GM23338 (cell line): ENCODE measurements at regions not wholly inside any gene's neighbourhood (a gene's known extent, or its start where the extent isn't known, plus 50 kb on each side); places are given as distances from the start of the nearest gene placed in this dataset.
"Not testable (repeated sequence)": the region's sequence is repeated elsewhere in the genome, so short reads cannot be mapped to it uniquely, and the experiment has no call there.

Source experiments
- ATAC-seq: fragments of 200-7000 bp; cut with Tn5 transposase; 3 replicates; pipeline ENCODE4 v1.9.1; 2020
- DNase-seq: peaks from one replicate; pipeline ENCODE4 v3.0.0-alpha.2; 2015; ENCODE audit warnings: low spot score
- H2AFZ ChIP-seq: fragments of 200-600 bp; sonication (generic); 2 replicates; pipeline ENCODE4 v1.8.0; 2016; ENCODE audit warnings: antibody characterized with exemption, mild to moderate bottlenecking, moderate library complexity
- H3F3A ChIP-seq: fragments of 200-600 bp; sonication (generic); replicated peaks from 2 replicates; pipeline ENCODE4 v1.8.0; 2017; ENCODE audit warnings: antibody characterized with exemption, mixed run types, low read depth
- H3K27ac ChIP-seq: fragments of 200-600 bp; sonication (generic); 2 replicates; pipeline ENCODE4 v1.6.1; 2016; ENCODE audit warnings: low read depth
- H3K27me3 ChIP-seq: fragments of 200-600 bp; sonication (generic); 2 replicates; pipeline ENCODE4 v1.8.0; 2016; ENCODE audit warnings: mild to moderate bottlenecking, mixed run types, moderate library complexity; ENCODE audit not compliant: insufficient read depth
- H3K36me3 ChIP-seq: fragments of 200-600 bp; sonication (generic); 2 replicates; pipeline ENCODE4 v1.8.0; 2016; ENCODE audit warnings: mild to moderate bottlenecking; ENCODE audit not compliant: insufficient read depth
- H3K4me1 ChIP-seq: fragments of 200-600 bp; sonication (generic); 2 replicates; pipeline ENCODE4 v1.8.0; 2016; ENCODE audit warnings: mild to moderate bottlenecking, moderate library complexity; ENCODE audit not compliant: insufficient read depth
- H3K4me2 ChIP-seq: fragments of 200-600 bp; sonication (generic); 2 replicates; pipeline ENCODE4 v1.7.1; 2017; ENCODE audit warnings: mixed run types
- H3K4me3 ChIP-seq: fragments of 200-600 bp; sonication (generic); 2 replicates; pipeline ENCODE4 v1.6.1; 2016; ENCODE audit warnings: mixed run types
- H3K79me2 ChIP-seq: fragments of 200-600 bp; sonication (generic); replicated peaks from 2 replicates; pipeline ENCODE4 v1.8.0; 2017; ENCODE audit warnings: mild to moderate bottlenecking; ENCODE audit not compliant: insufficient read depth
- H3K9me2 ChIP-seq: fragments of 200-600 bp; sonication (generic); 2 replicates; pipeline ENCODE4 v1.8.0; 2017; ENCODE audit not compliant: insufficient read depth
- H4K20me1 ChIP-seq: fragments of 200-600 bp; sonication (generic); replicated peaks from 2 replicates; pipeline ENCODE4 v1.8.0; 2017; ENCODE audit warnings: mild to moderate bottlenecking; ENCODE audit not compliant: insufficient read depth
- H3K27ac Mint-ChIP-seq: 2 replicates; pipeline ENCODE4 v1.8.0; 2020; ENCODE audit warnings: inconsistent platforms, mild to moderate bottlenecking, moderate library complexity, mixed read lengths
- H3K27me3 Mint-ChIP-seq: 3 replicates; pipeline ENCODE4 v1.8.0; 2022; ENCODE audit warnings: low read depth, mild to moderate bottlenecking, moderate library complexity, mixed read lengths, inconsistent platforms; ENCODE audit not compliant: insufficient read depth, poor library complexity
- H3K36me3 Mint-ChIP-seq: 3 replicates; pipeline ENCODE4 v1.8.0; 2021; ENCODE audit warnings: low read depth, mild to moderate bottlenecking, inconsistent platforms, moderate library complexity, mixed read lengths
- H3K4me1 Mint-ChIP-seq: 3 replicates; pipeline ENCODE4 v1.8.0; 2020; ENCODE audit warnings: mild to moderate bottlenecking, inconsistent platforms, mixed read lengths
- H3K4me3 Mint-ChIP-seq: 3 replicates; pipeline ENCODE4 v1.8.0; 2021; ENCODE audit warnings: moderate library complexity, mild to moderate bottlenecking, inconsistent platforms, mixed read lengths
- H3K9me3 Mint-ChIP-seq: 3 replicates; pipeline ENCODE4 v1.8.0; 2020; ENCODE audit warnings: moderate library complexity, mild to moderate bottlenecking, inconsistent platforms, mixed read lengths
- CREB1 ChIP-seq: fragments of 250-450 bp; sonication (Bioruptor Pico); IDR thresholded peaks from 2 replicates; pipeline ENCODE4 v1.5.0; 2020; ENCODE audit warnings: low read depth, mild to moderate bottlenecking, moderate library complexity
- EZH2phosphoT487 ChIP-seq: fragments of 200-600 bp; sonication (generic); IDR thresholded peaks from one replicate; pipeline ENCODE4 v1.8.1; 2018; ENCODE audit warnings: antibody characterized with exemption; ENCODE audit not compliant: unreplicated experiment
- JUNB ChIP-seq: IDR thresholded peaks from one replicate; pipeline ENCODE4 v1.6.1; 2016; ENCODE audit warnings: antibody characterized with exemption; ENCODE audit not compliant: unreplicated experiment
- NANOG ChIP-seq: IDR thresholded peaks from 2 replicates; pipeline ENCODE4 v1.6.1; 2016; ENCODE audit warnings: antibody characterized with exemption, borderline replicate concordance
- REST ChIP-seq: IDR thresholded peaks from one replicate; pipeline ENCODE4 v1.6.1; 2018; ENCODE audit warnings: antibody characterized with exemption; ENCODE audit not compliant: unreplicated experiment
- TF ChIP-seq, protein P1 (sequence below): fragments of 250-450 bp; sonication (Bioruptor Pico); IDR thresholded peaks from 2 replicates; pipeline ENCODE4 v1.5.0; 2020; ENCODE audit warnings: mild to moderate bottlenecking, moderate library complexity
- TF ChIP-seq, protein P2 (sequence below), 2 experiments: fragments of 200-600 bp in 1 of 2; sonication (generic) in 1 of 2; conservative IDR thresholded peaks; 2 replicates each; pipeline versions ENCODE4 v1.5.1 to v1.6.1; 2016 to 2017; ENCODE audit warnings: antibody characterized with exemption in 2 of 2, low read depth in 2 of 2, mild to moderate bottlenecking in 2 of 2, moderate library complexity in 1 of 2

GRCh38 chr5:82436291-82436690 is 158.1 kb upstream of the RPS23 start (continued):
- TF ChIP-seq, protein P1, sequence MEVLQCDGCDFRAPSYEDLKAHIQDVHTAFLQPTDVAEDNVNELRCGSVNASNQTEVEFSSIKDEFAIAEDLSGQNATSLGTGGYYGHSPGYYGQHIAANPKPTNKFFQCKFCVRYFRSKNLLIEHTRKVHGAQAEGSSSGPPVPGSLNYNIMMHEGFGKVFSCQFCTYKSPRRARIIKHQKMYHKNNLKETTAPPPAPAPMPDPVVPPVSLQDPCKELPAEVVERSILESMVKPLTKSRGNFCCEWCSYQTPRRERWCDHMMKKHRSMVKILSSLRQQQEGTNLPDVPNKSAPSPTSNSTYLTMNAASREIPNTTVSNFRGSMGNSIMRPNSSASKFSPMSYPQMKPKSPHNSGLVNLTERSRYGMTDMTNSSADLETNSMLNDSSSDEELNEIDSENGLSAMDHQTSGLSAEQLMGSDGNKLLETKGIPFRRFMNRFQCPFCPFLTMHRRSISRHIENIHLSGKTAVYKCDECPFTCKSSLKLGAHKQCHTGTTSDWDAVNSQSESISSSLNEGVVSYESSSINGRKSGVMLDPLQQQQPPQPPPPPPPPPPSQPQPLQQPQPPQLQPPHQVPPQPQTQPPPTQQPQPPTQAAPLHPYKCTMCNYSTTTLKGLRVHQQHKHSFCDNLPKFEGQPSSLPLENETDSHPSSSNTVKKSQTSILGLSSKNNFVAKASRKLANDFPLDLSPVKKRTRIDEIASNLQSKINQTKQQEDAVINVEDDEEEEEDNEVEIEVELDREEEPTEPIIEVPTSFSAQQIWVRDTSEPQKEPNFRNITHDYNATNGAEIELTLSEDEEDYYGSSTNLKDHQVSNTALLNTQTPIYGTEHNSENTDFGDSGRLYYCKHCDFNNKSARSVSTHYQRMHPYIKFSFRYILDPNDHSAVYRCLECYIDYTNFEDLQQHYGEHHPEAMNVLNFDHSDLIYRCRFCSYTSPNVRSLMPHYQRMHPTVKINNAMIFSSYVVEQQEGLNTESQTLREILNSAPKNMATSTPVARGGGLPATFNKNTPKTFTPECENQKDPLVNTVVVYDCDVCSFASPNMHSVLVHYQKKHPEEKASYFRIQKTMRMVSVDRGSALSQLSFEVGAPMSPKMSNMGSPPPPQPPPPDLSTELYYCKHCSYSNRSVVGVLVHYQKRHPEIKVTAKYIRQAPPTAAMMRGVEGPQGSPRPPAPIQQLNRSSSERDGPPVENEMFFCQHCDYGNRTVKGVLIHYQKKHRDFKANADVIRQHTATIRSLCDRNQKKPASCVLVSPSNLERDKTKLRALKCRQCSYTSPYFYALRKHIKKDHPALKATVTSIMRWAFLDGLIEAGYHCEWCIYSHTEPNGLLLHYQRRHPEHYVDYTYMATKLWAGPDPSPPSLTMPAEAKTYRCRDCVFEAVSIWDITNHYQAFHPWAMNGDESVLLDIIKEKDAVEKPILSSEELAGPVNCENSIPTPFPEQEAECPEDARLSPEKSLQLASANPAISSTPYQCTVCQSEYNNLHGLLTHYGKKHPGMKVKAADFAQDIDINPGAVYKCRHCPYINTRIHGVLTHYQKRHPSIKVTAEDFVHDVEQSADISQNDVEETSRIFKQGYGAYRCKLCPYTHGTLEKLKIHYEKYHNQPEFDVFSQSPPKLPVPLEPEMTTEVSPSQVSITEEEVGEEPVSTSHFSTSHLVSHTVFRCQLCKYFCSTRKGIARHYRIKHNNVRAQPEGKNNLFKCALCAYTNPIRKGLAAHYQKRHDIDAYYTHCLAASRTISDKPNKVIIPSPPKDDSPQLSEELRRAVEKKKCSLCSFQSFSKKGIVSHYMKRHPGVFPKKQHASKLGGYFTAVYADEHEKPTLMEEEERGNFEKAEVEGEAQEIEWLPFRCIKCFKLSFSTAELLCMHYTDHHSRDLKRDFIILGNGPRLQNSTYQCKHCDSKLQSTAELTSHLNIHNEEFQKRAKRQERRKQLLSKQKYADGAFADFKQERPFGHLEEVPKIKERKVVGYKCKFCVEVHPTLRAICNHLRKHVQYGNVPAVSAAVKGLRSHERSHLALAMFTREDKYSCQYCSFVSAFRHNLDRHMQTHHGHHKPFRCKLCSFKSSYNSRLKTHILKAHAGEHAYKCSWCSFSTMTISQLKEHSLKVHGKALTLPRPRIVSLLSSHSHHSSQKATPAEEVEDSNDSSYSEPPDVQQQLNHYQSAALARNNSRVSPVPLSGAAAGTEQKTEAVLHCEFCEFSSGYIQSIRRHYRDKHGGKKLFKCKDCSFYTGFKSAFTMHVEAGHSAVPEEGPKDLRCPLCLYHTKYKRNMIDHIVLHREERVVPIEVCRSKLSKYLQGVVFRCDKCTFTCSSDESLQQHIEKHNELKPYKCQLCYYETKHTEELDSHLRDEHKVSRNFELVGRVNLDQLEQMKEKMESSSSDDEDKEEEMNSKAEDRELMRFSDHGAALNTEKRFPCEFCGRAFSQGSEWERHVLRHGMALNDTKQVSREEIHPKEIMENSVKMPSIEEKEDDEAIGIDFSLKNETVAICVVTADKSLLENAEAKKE (CRISPR knock-in tag): no peak
- TF ChIP-seq JUNB: no peak
- TF ChIP-seq EZH2phosphoT487: no peak
- TF ChIP-seq, protein P2, sequence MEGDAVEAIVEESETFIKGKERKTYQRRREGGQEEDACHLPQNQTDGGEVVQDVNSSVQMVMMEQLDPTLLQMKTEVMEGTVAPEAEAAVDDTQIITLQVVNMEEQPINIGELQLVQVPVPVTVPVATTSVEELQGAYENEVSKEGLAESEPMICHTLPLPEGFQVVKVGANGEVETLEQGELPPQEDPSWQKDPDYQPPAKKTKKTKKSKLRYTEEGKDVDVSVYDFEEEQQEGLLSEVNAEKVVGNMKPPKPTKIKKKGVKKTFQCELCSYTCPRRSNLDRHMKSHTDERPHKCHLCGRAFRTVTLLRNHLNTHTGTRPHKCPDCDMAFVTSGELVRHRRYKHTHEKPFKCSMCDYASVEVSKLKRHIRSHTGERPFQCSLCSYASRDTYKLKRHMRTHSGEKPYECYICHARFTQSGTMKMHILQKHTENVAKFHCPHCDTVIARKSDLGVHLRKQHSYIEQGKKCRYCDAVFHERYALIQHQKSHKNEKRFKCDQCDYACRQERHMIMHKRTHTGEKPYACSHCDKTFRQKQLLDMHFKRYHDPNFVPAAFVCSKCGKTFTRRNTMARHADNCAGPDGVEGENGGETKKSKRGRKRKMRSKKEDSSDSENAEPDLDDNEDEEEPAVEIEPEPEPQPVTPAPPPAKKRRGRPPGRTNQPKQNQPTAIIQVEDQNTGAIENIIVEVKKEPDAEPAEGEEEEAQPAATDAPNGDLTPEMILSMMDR (conservative IDR thresholded peaks at IDR 0.05; ENCODE audit: low read depth in 2 of 2): no peak
- no peak for TF ChIP-seq REST
- no peak for TF ChIP-seq CREB1 (CRISPR knock-in tag)
- no peak for TF ChIP-seq NANOG

DNA sequence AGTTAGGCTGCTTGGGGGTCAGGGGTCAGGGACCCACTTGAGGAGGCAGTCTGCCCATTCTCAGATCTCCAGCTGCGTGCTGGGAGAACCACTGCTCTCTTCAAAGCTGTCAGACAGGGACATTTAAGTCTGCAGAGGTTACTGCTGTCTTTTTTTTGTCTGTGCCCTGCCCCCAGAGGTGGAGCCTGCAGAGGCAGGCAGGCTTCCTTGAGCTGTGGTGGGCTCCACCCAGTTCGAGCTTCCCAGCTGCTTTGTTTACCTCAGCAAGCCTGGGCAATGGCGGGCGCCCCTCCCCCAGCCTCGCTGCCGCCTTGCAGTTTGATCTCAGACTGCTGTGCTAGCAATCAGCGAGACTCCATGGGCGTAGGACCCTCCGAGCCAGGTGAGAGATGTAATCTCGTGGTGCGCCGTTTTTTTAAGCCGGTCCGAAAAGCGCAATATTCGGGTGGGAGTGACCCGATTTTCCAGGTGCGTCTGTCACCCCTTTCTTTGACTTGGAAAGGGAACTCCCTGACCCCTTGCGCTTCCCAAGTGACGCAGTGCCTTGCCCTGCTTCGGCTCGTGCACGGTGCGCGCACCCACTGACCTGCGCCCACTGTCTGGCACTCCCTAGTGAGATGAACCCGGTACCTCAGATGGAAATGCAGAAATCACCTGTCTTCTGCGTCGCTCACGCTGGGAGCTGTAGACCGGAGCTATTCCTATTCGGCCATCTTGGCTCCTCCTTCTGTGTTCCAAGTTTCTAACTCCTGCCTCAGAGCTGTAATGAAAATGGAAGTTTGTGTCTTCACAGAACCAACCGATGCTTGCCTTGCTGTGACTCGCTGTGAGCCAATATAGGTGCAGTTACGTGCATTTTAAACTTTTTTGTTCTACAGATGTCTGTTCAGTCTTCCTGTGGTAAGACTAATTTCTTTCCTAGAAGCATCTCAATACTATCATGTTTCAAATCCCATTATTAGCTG is 156.8 kb upstream of the RPS23 start:
- H3K27me3 Mint-ChIP-seq, H4K20me1 ChIP-seq, H3K27ac ChIP-seq, H3K36me3 ChIP-seq, H3K79me2 ChIP-seq, H3K27me3 ChIP-seq, H3K4me1 ChIP-seq, H3K9me2 ChIP-seq, H3F3A ChIP-seq: not testable (repeated sequence)
- peaks cover 12% of the 10 kb centered on the region for H3K4me1 Mint-ChIP-seq
- ATAC-seq (peak; percentile 40; the same call in 1 of the 3 replicates), DNase-seq (peak; percentile 34)
- Histone ChIP-seq H3K4me3 (peak overlapping the region; percentile 36), H2AFZ (peak overlapping the region; percentile 90; the same call in 1 of the 2 replicates), H3K4me2 (peak overlapping the region; percentile 61)
- H3K36me3 Mint-ChIP-seq: peaks cover 14% of the 10 kb centered on the region
- H3K9me3 Mint-ChIP-seq: peaks cover 16% of the 10 kb centered on the region; the same call in 2 of the 3 replicates
- peak overlapping the region; percentile 63 for H3K4me3 Mint-ChIP-seq
- peak overlapping the region; percentile 92 for H3K27ac Mint-ChIP-seq
